MM.1S (cell line): ENCODE measurements at regions not wholly inside any gene's neighbourhood (a gene's known extent, or its start where the extent isn't known, plus 50 kb on each side); places are given as distances from the start of the nearest gene placed in this dataset.

Source experiments
- DNase-seq: peaks from one replicate; pipeline ENCODE4 v3.0.0-alpha.2; 2015
- H2AFZ ChIP-seq: fragments of 300-600 bp; sonication (generic); 2 replicates; pipeline ENCODE4 v1.6.0; 2016; ENCODE audit warnings: antibody characterized with exemption, low read length
- H3F3A ChIP-seq: fragments of 300-600 bp; sonication (generic); 2 replicates; pipeline ENCODE4 v1.6.1; 2016; ENCODE audit warnings: mild to moderate bottlenecking, antibody characterized with exemption, low read length, moderate library complexity, mixed read lengths; ENCODE audit not compliant: insufficient read depth
- H3K27ac ChIP-seq: fragments of 300-600 bp; sonication (generic); 2 replicates; pipeline ENCODE4 v1.5.1; 2016; ENCODE audit warnings: mild to moderate bottlenecking, low read length
- H3K27me3 ChIP-seq: fragments of 300-600 bp; sonication (generic); replicated peaks from 2 replicates; pipeline ENCODE4 v1.6.0; 2016; ENCODE audit warnings: low read length; ENCODE audit not compliant: insufficient read depth
- H3K36me3 ChIP-seq: fragments of 300-600 bp; sonication (generic); replicated peaks from 2 replicates; pipeline ENCODE4 v1.6.1; 2016; ENCODE audit warnings: mild to moderate bottlenecking, low read length, mixed read lengths; ENCODE audit not compliant: insufficient read depth
- H3K4me1 ChIP-seq: fragments of 300-600 bp; sonication (generic); 2 replicates; pipeline ENCODE4 v1.6.1; 2016; ENCODE audit warnings: low read length, mixed read lengths
- H3K4me2 ChIP-seq: fragments of 300-600 bp; sonication (generic); 2 replicates; pipeline ENCODE4 v1.6.0; 2016; ENCODE audit warnings: low read depth, low read length
- H3K4me3 ChIP-seq: fragments of 300-600 bp; sonication (generic); 2 replicates; pipeline ENCODE4 v1.5.1; 2016; ENCODE audit warnings: low read length, mixed read lengths
- H3K79me2 ChIP-seq: fragments of 300-600 bp; sonication (generic); 2 replicates; pipeline ENCODE4 v1.6.1; 2016; ENCODE audit warnings: mixed run types, low read length, mixed read lengths
- H3K9ac ChIP-seq: fragments of 300-600 bp; sonication (generic); 2 replicates; pipeline ENCODE4 v1.6.1; 2016; ENCODE audit warnings: low read length, mixed read lengths
- H3K9me2 ChIP-seq: fragments of 300-600 bp; sonication (generic); replicated peaks from 2 replicates; pipeline ENCODE4 v1.6.1; 2016; ENCODE audit warnings: mild to moderate bottlenecking, low read length, mixed read lengths; ENCODE audit not compliant: insufficient read depth
- H3K9me3 ChIP-seq: fragments of 300-600 bp; sonication (generic); replicated peaks from 2 replicates; pipeline ENCODE4 v1.6.1; 2016; ENCODE audit warnings: mild to moderate bottlenecking, low read length, mixed read lengths; ENCODE audit not compliant: insufficient read depth
- H4K20me1 ChIP-seq: fragments of 300-600 bp; sonication (generic); 2 replicates; pipeline ENCODE4 v1.6.1; 2016; ENCODE audit warnings: mild to moderate bottlenecking, low read length, moderate library complexity, mixed read lengths; ENCODE audit not compliant: insufficient read depth
- CTCF ChIP-seq: fragments of 300-600 bp; sonication (generic); IDR thresholded peaks from 2 replicates; pipeline ENCODE4 v1.5.1; 2016; ENCODE audit warnings: antibody characterized with exemption, low read length, mixed read lengths
- EZH2 ChIP-seq: fragments of 300-600 bp; sonication (generic); optimal IDR thresholded peaks from 2 replicates; pipeline ENCODE3; 2017; ENCODE audit warnings: low read depth, mild to moderate bottlenecking, antibody characterized with exemption, low read length, mixed read lengths
- EZH2phosphoT487 ChIP-seq: fragments of 300-600 bp; sonication (generic); IDR thresholded peaks from 2 replicates; pipeline ENCODE4 v1.6.1; 2018; ENCODE audit warnings: antibody characterized with exemption, low read length

GRCh38 chr17:53707566-53707965 lies 115.2 kb upstream of the KIF2B start:
- H3K4me1 ChIP-seq: no peaks in the 10 kb centered on the region
- H3K4me3 ChIP-seq: no peak overlapping the region
- no peak for DNase-seq
- H2AFZ ChIP-seq: no peak overlapping the region
- H3K9me2 ChIP-seq: no peaks in the 10 kb centered on the region
- no peak overlapping the region for H3K27ac ChIP-seq
- no peaks in the 10 kb centered on the region for H3K9me3 ChIP-seq
- H3K9ac ChIP-seq: no peak overlapping the region
- no peaks in the 10 kb centered on the region for H3F3A ChIP-seq
- TF ChIP-seq EZH2 (no peak), CTCF (no peak), EZH2phosphoT487 (no peak)
- no peaks in the 10 kb centered on the region for H4K20me1 ChIP-seq
- H3K36me3 ChIP-seq: no peaks in the 10 kb centered on the region
- H3K27me3 ChIP-seq: no peaks in the 10 kb centered on the region
- no peaks in the 10 kb centered on the region for H3K79me2 ChIP-seq
- H3K4me2 ChIP-seq: no peak overlapping the region

- Histone ChIP-seq H3K79me2 (no peaks in the 10 kb centered on the region), H4K20me1 (no peaks in the 10 kb centered on the region), H3K36me3 (no peaks in the 10 kb centered on the region), H3K27ac (no peak overlapping the region), H3K27me3 (no peaks in the 10 kb centered on the region), H3F3A (no peaks in the 10 kb centered on the region), H3K4me2 (no peak overlapping the region), H3K9me3 (no peaks in the 10 kb centered on the region), H3K9ac (no peak overlapping the region), H3K4me3 (no peak overlapping the region), H2AFZ (no peak overlapping the region), H3K4me1 (no peaks in the 10 kb centered on the region), H3K9me2 (no peaks in the 10 kb centered on the region)
- TF ChIP-seq EZH2phosphoT487: no peak
- no peak for TF ChIP-seq CTCF
- no peak for TF ChIP-seq EZH2
- no peak for DNase-seq
These were observed 126.4 kb upstream of the KIF2B start for GRCh38 chr17:53696286-53696685.

GRCh38 chr17:53687324-53687723 lies 135.4 kb upstream of the KIF2B start:
- H3K27me3 ChIP-seq: no peaks in the 10 kb centered on the region

More at GRCh38 chr17:53687324-53687723, 135.4 kb upstream of the KIF2B start:
- no peak overlapping the region for H3K4me2 ChIP-seq
- H3F3A ChIP-seq: no peaks in the 10 kb centered on the region
- H3K9me3 ChIP-seq: no peaks in the 10 kb centered on the region
- H3K36me3 ChIP-seq: no peaks in the 10 kb centered on the region
- no peaks in the 10 kb centered on the region for H4K20me1 ChIP-seq
- TF ChIP-seq EZH2 (no peak), EZH2phosphoT487 (no peak), CTCF (no peak)
- no peak overlapping the region for H3K9ac ChIP-seq
- DNase-seq: no peak
- no peaks in the 10 kb centered on the region for H3K79me2 ChIP-seq
- H3K4me3 ChIP-seq: no peak overlapping the region
- peaks cover 5% of the 10 kb centered on the region; the same call in 1 of the 2 replicates for H3K4me1 ChIP-seq
- H2AFZ ChIP-seq: no peak overlapping the region
- no peak overlapping the region for H3K27ac ChIP-seq
- no peaks in the 10 kb centered on the region for H3K9me2 ChIP-seq
